Adipocyte (in vitro differentiated cells): ENCODE measurements at regions not wholly inside any gene's neighbourhood (a gene's known extent, or its start where the extent isn't known, plus 50 kb on each side); places are given as distances from the start of the nearest gene placed in this dataset.

Experiments used
- DNase-seq: peaks from one replicate; pipeline ENCODE4 v3.0.0-alpha.2; 2015; ENCODE audit warnings: low read depth
- H3K27me3 ChIP-seq: replicated peaks from 2 replicates; pipeline ENCODE4 v1.7.0; 2013; ENCODE audit warnings: mild to moderate bottlenecking, low read length, moderate library complexity; ENCODE audit not compliant: control insufficient read depth, insufficient read depth
- H3K36me3 ChIP-seq: 2 replicates; pipeline ENCODE4 v1.7.0; 2013; ENCODE audit warnings: low read length, mild to moderate bottlenecking, moderate library complexity; ENCODE audit not compliant: control insufficient read depth, insufficient read depth, severe bottlenecking
- H3K4me1 ChIP-seq: 2 replicates; pipeline ENCODE4 v1.7.0; 2013; ENCODE audit warnings: mild to moderate bottlenecking, low read length, moderate library complexity; ENCODE audit not compliant: control insufficient read depth, insufficient read depth
- H3K4me3 ChIP-seq: 2 replicates; pipeline ENCODE4 v1.7.0; 2013; ENCODE audit warnings: mild to moderate bottlenecking, low read length, moderate library complexity
- H3K9ac ChIP-seq: 2 replicates; pipeline ENCODE4 v1.7.0; 2013; ENCODE audit warnings: mild to moderate bottlenecking, low read length, moderate library complexity
- H3K9me3 ChIP-seq: 2 replicates; pipeline ENCODE4 v1.7.0; 2013; ENCODE audit warnings: mild to moderate bottlenecking, low read length, moderate library complexity; ENCODE audit not compliant: control insufficient read depth

GRCh38 chr7:32428546-32428945 lies 61.6 kb downstream of the LSM5 start:
- H3K27me3 ChIP-seq: peaks cover 44% of the 10 kb centered on the region
- H3K36me3 ChIP-seq: no peaks in the 10 kb centered on the region
- H3K4me1 ChIP-seq: no peaks in the 10 kb centered on the region
- no peak overlapping the region for H3K4me3 ChIP-seq
- no peak for DNase-seq
- peaks cover 15% of the 10 kb centered on the region for H3K9me3 ChIP-seq
- no peak overlapping the region for H3K9ac ChIP-seq

GRCh38 chr7:32427769-32428291 lies 62.4 kb downstream of the LSM5 start:
- H3K9ac ChIP-seq: no peak overlapping the region
- peak; percentile 82 for DNase-seq
- H3K36me3 ChIP-seq: no peaks in the 10 kb centered on the region
- H3K9me3 ChIP-seq: peaks cover 15% of the 10 kb centered on the region
- no peaks in the 10 kb centered on the region for H3K4me1 ChIP-seq
- H3K27me3 ChIP-seq: peaks cover 40% of the 10 kb centered on the region
- no peak overlapping the region for H3K4me3 ChIP-seq

- DNase-seq: no peak
- Histone ChIP-seq H3K27me3 (peaks cover 21% of the 10 kb centered on the region), H3K9ac (no peak overlapping the region), H3K4me1 (no peaks in the 10 kb centered on the region), H3K36me3 (no peaks in the 10 kb centered on the region), H3K4me3 (no peak overlapping the region), H3K9me3 (no peaks in the 10 kb centered on the region)
These were observed 73.3 kb downstream of the LSM5 start for GRCh38 chr7:32416846-32417245.

GRCh38 chr7:32415936-32416335 lies 74.2 kb downstream of the LSM5 start:
- Histone ChIP-seq H3K9ac (no peak overlapping the region), H3K4me3 (no peak overlapping the region), H3K27me3 (peaks cover 12% of the 10 kb centered on the region), H3K4me1 (no peaks in the 10 kb centered on the region), H3K9me3 (no peaks in the 10 kb centered on the region), H3K36me3 (no peaks in the 10 kb centered on the region)
- no peak for DNase-seq

GRCh38 chr7:32415519-32415918 lies 74.7 kb downstream of the LSM5 start:
- no peaks in the 10 kb centered on the region for H3K4me1 ChIP-seq
- peaks cover 9% of the 10 kb centered on the region for H3K27me3 ChIP-seq
- no peak for DNase-seq

GRCh38 chr7:32412471-32412870 lies 77.7 kb downstream of the LSM5 start:
- Histone ChIP-seq H3K4me3 (no peak overlapping the region), H3K36me3 (no peaks in the 10 kb centered on the region), H3K9ac (no peak overlapping the region), H3K4me1 (no peaks in the 10 kb centered on the region), H3K9me3 (no peaks in the 10 kb centered on the region), H3K27me3 (no peaks in the 10 kb centered on the region)
- no peak for DNase-seq

More at GRCh38 chr7:32415519-32415918, 74.7 kb downstream of the LSM5 start:
- H3K36me3 ChIP-seq: no peaks in the 10 kb centered on the region
- H3K4me3 ChIP-seq: no peak overlapping the region
- no peaks in the 10 kb centered on the region for H3K9me3 ChIP-seq
- H3K9ac ChIP-seq: no peak overlapping the region

- Histone ChIP-seq H3K4me3 (no peak overlapping the region), H3K27me3 (no peaks in the 10 kb centered on the region), H3K9me3 (no peaks in the 10 kb centered on the region), H3K36me3 (no peaks in the 10 kb centered on the region), H3K9ac (no peak overlapping the region), H3K4me1 (no peaks in the 10 kb centered on the region)
- no peak for DNase-seq
These were observed 79.6 kb downstream of the LSM5 start for GRCh38 chr7:32410545-32410944.

GRCh38 chr7:32406386-32406785 lies 83.8 kb downstream of the LSM5 start:
- H3K9me3 ChIP-seq: no peaks in the 10 kb centered on the region
- no peak overlapping the region for H3K9ac ChIP-seq
- H3K27me3 ChIP-seq: no peaks in the 10 kb centered on the region
- H3K4me1 ChIP-seq: no peaks in the 10 kb centered on the region
- no peak overlapping the region for H3K4me3 ChIP-seq
- H3K36me3 ChIP-seq: no peaks in the 10 kb centered on the region
- DNase-seq: no peak

GRCh38 chr7:32403463-32404229 lies 86.5 kb downstream of the LSM5 start:
- H3K27me3 ChIP-seq: peaks cover 5% of the 10 kb centered on the region
- no peak overlapping the region for H3K9ac ChIP-seq
- H3K9me3 ChIP-seq: no peaks in the 10 kb centered on the region
- H3K4me1 ChIP-seq: no peaks in the 10 kb centered on the region
- H3K4me3 ChIP-seq: no peak overlapping the region
- H3K36me3 ChIP-seq: no peaks in the 10 kb centered on the region
- no peak for DNase-seq

- H3K4me3 ChIP-seq: no peak overlapping the region
These were observed 89.5 kb downstream of the LSM5 start for GRCh38 chr7:32400676-32401075.

GRCh38 chr7:32399311-32399710 lies 90.9 kb downstream of the LSM5 start:
- H3K9ac ChIP-seq: no peak overlapping the region
- no peaks in the 10 kb centered on the region for H3K4me1 ChIP-seq
- no peak for DNase-seq
- no peaks in the 10 kb centered on the region for H3K9me3 ChIP-seq
- no peak overlapping the region for H3K4me3 ChIP-seq
- peaks cover 5% of the 10 kb centered on the region for H3K27me3 ChIP-seq
- H3K36me3 ChIP-seq: no peaks in the 10 kb centered on the region

More at GRCh38 chr7:32400676-32401075, 89.5 kb downstream of the LSM5 start:
- DNase-seq: no peak
- no peaks in the 10 kb centered on the region for H3K36me3 ChIP-seq
- peaks cover 5% of the 10 kb centered on the region for H3K27me3 ChIP-seq
- no peaks in the 10 kb centered on the region for H3K9me3 ChIP-seq
- no peak overlapping the region for H3K9ac ChIP-seq
- no peaks in the 10 kb centered on the region for H3K4me1 ChIP-seq
